Muscle of leg (tissue), 3 donors: ENCODE measurements at regions not wholly inside any gene's neighbourhood (a gene's known extent, or its start where the extent isn't known, plus 50 kb on each side); places are given as distances from the start of the nearest gene placed in this dataset.

Experiments
- DNase-seq: peaks from one replicate; pipeline ENCODE4 v3.0.0; 2013
- H3K27ac ChIP-seq: one replicate; pipeline ENCODE4 v1.5.1; 2013; ENCODE audit warnings: mild to moderate bottlenecking, low read length, control low read depth
- H3K27me3 ChIP-seq: one replicate; pipeline ENCODE4 v1.6.1; 2013; ENCODE audit warnings: low read length; ENCODE audit not compliant: control insufficient read depth, insufficient read depth
- H3K36me3 ChIP-seq: one replicate; pipeline ENCODE4 v1.6.1; 2013; ENCODE audit warnings: low read length; ENCODE audit not compliant: control insufficient read depth, insufficient read depth
- H3K4me1 ChIP-seq: one replicate; pipeline ENCODE4 v1.6.1; 2013; ENCODE audit warnings: low read length; ENCODE audit not compliant: control insufficient read depth, insufficient read depth
- H3K4me3 ChIP-seq: one replicate; pipeline ENCODE4 v1.5.1; 2013; ENCODE audit warnings: low read length, control low read depth
- H3K9me3 ChIP-seq: replicated peaks from 2 replicates; pipeline ENCODE4 v1.6.1; 2013; ENCODE audit warnings: low read depth, low read length; ENCODE audit not compliant: control insufficient read depth
- WGBS: methylation state at CpG from one replicate; pipeline ENCODE4 v1.1.5; 2013; ENCODE audit warnings: missing lambda C conversion rate; ENCODE audit not compliant: insufficient coverage; 5-methylcytosine and 5-hydroxymethylcytosine counted together

- Histone ChIP-seq H3K4me1 (no peaks in the 10 kb centered on the region), H3K27ac (no peak overlapping the region), H3K9me3 (no peaks in the 10 kb centered on the region), H3K36me3 (no peaks in the 10 kb centered on the region), H3K27me3 (no peaks in the 10 kb centered on the region), H3K4me3 (no peak overlapping the region)
- no CpG with 5 or more reads among the region's 4 CpGs for WGBS
- DNase-seq, result no peak
These were observed 64.0 kb upstream of the CHRM3 start for GRCh38 chr1:239322369-239322768.

- WGBS, result no CpG with 5 or more reads among the region's 1 CpG
- DNase-seq, result no peak
- Histone ChIP-seq H3K27me3 (no peaks in the 10 kb centered on the region), H3K36me3 (no peaks in the 10 kb centered on the region), H3K27ac (no peak overlapping the region), H3K9me3 (no peaks in the 10 kb centered on the region), H3K4me3 (no peak overlapping the region), H3K4me1 (no peaks in the 10 kb centered on the region)
These were observed 64.5 kb upstream of the CHRM3 start for GRCh38 chr1:239321877-239322276.

GRCh38 chr1:239317948-239318347 is 68.4 kb upstream of the CHRM3 start:
- no CpG with 5 or more reads among the region's 1 CpG for WGBS
- no peaks in the 10 kb centered on the region for H3K27me3 ChIP-seq
- no peak overlapping the region for H3K27ac ChIP-seq
- no peak overlapping the region for H3K4me3 ChIP-seq
- H3K9me3 ChIP-seq, result no peaks in the 10 kb centered on the region
- no peaks in the 10 kb centered on the region for H3K4me1 ChIP-seq
- H3K36me3 ChIP-seq, result no peaks in the 10 kb centered on the region
- no peak for DNase-seq

- no CpG with 5 or more reads among the region's 3 CpGs for WGBS
- H3K4me1 ChIP-seq, result no peaks in the 10 kb centered on the region
- no peaks in the 10 kb centered on the region for H3K9me3 ChIP-seq
- no peaks in the 10 kb centered on the region for H3K36me3 ChIP-seq
- H3K4me3 ChIP-seq, result no peak overlapping the region
- no peak overlapping the region for H3K27ac ChIP-seq
- DNase-seq, result no peak
- H3K27me3 ChIP-seq, result no peaks in the 10 kb centered on the region
These were observed 70.6 kb upstream of the CHRM3 start for GRCh38 chr1:239315631-239316217.

GRCh38 chr1:239311331-239311730 is 75.0 kb upstream of the CHRM3 start:
- WGBS, result 76% methylated on average over 2 of the region's 5 CpGs
- H3K9me3 ChIP-seq, result no peaks in the 10 kb centered on the region

GRCh38 chr1:239308701-239309333 is 77.6 kb upstream of the CHRM3 start:
- H3K9me3 ChIP-seq, result no peaks in the 10 kb centered on the region
- no peak overlapping the region for H3K27ac ChIP-seq
- H3K4me1 ChIP-seq, result no peaks in the 10 kb centered on the region
- peak; percentile 26 for DNase-seq
- H3K36me3 ChIP-seq, result no peaks in the 10 kb centered on the region
- H3K4me3 ChIP-seq, result no peak overlapping the region
- no peaks in the 10 kb centered on the region for H3K27me3 ChIP-seq
- WGBS, result 25% methylated on average over 1 of the region's 6 CpGs

More at GRCh38 chr1:239311331-239311730, 75.0 kb upstream of the CHRM3 start:
- no peaks in the 10 kb centered on the region for H3K4me1 ChIP-seq
- H3K27me3 ChIP-seq, result no peaks in the 10 kb centered on the region
- H3K4me3 ChIP-seq, result no peak overlapping the region
- DNase-seq, result no peak
- no peaks in the 10 kb centered on the region for H3K36me3 ChIP-seq
- H3K27ac ChIP-seq, result no peak overlapping the region

- Histone ChIP-seq H3K9me3 (no peaks in the 10 kb centered on the region), H3K27me3 (no peaks in the 10 kb centered on the region), H3K4me1 (no peaks in the 10 kb centered on the region), H3K36me3 (no peaks in the 10 kb centered on the region), H3K27ac (no peak overlapping the region), H3K4me3 (no peak overlapping the region)
- DNase-seq, result no peak
- WGBS, result no CpG with 5 or more reads among the region's 2 CpGs
These were observed 78.5 kb upstream of the CHRM3 start for GRCh38 chr1:239307886-239308285.

- no peak for DNase-seq
- no CpG with 5 or more reads among the region's 5 CpGs for WGBS
- H3K27ac ChIP-seq, result no peak overlapping the region
These were observed 79.9 kb upstream of the CHRM3 start for GRCh38 chr1:239306426-239306825.

GRCh38 chr1:239303289-239303688 is 83.1 kb upstream of the CHRM3 start:
- Histone ChIP-seq H3K27ac (no peak overlapping the region), H3K27me3 (no peaks in the 10 kb centered on the region), H3K9me3 (no peaks in the 10 kb centered on the region), H3K4me1 (no peaks in the 10 kb centered on the region), H3K4me3 (no peak overlapping the region), H3K36me3 (no peaks in the 10 kb centered on the region)
- no peak for DNase-seq
- 77% methylated on average over 6 of the region's 9 CpGs for WGBS

More at GRCh38 chr1:239306426-239306825, 79.9 kb upstream of the CHRM3 start:
- no peaks in the 10 kb centered on the region for H3K36me3 ChIP-seq
- H3K4me3 ChIP-seq, result no peak overlapping the region
- H3K4me1 ChIP-seq, result no peaks in the 10 kb centered on the region
- H3K27me3 ChIP-seq, result no peaks in the 10 kb centered on the region
- H3K9me3 ChIP-seq, result no peaks in the 10 kb centered on the region

GRCh38 chr1:239302696-239303095 is 83.7 kb upstream of the CHRM3 start:
- Histone ChIP-seq H3K27ac (no peak overlapping the region), H3K4me3 (no peak overlapping the region), H3K9me3 (no peaks in the 10 kb centered on the region), H3K36me3 (no peaks in the 10 kb centered on the region), H3K4me1 (no peaks in the 10 kb centered on the region), H3K27me3 (no peaks in the 10 kb centered on the region)
- whole genome bisulfite sequencing, result 50% methylated on average over 1 of the region's 3 CpGs
- no peak for DNase-seq
